GM21367 (cell line): ENCODE measurements at regions not wholly inside any gene's neighbourhood (a gene's known extent, or its start where the extent isn't known, plus 50 kb on each side); places are given as distances from the start of the nearest gene placed in this dataset.

Experiments used
- ATAC-seq: cut with Tn5 transposase; IDR thresholded peaks from one replicate; pipeline ENCODE4 v1.9.1; 2021; ENCODE audit not compliant: unreplicated experiment

GRCh38 chr6:99219788-99220187 lies 129.7 kb downstream of the FAXC start:
- ATAC-seq: peak; percentile 89

DNA sequence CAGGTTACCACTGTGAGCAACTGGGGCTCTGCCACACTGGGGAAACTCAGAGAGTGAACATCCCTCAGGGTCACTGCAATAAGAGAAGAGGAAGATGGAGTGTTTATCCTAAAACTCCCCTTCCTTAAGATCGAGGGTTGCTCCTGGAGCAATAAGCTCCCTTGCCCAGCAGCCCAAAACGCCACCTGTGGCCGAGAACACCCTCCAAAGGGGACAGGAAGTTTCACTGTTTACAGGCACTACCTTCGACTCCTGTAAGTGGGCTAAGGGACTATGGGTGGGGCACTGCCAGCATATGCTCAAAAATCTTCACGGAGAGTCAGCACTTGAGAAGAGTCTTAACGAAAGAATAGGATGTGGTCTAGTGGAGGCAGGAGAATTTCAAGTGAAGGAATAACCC lies 132.5 kb downstream of the FAXC start:
- no peak for ATAC-seq

GRCh38 chr6:99195986-99196655 lies 153.4 kb downstream of the FAXC start:
- no peak for ATAC-seq

GRCh38 chr6:99192561-99192960 lies 156.9 kb downstream of the FAXC start:
- ATAC-seq: no peak

DNA sequence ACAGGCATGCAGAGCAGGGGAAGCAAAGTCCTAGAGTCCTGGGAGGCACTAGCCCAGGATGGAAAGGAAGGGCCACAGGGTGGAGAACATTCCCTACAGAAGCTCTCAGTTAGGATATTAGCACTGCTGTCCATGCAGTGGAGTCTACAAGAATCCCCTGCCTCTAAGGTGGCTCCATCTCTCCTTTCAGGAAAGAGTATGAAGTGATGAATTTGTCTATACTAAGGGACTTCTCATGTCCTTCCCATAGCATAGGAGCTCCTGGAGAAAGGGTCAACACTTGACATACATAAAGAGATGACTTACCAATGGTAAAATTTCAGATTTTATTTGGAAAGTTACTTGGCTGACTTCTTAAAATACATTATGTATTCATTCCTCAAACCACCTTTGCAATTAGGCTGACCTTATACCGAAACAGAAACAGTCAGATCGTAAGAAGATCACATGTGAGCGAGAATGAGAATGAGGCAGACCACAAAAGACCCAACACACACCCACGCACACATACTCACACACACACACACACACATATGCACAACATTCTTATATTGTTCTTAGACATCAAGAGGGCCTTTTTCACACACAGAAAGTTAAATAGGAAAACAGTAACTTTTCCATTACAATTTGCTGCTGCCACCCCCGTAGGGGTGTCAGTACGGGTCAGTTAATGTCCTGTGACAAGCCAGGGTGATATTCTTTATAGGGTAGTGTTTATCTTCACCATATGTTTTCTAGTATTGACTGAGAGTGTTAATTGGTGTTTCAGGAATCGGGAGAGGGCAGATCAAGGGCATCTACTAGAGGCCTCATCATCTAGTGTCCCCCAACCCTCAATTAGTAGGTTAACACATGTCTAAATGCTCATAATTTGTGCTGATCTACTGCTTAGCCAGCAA lies 159.4 kb downstream of the FAXC start:
- ATAC-seq: peak; percentile 97

- ATAC-seq: no peak
These were observed 162.0 kb downstream of the FAXC start for GRCh38 chr6:99187429-99187828.

GRCh38 chr6:99186417-99186816 lies 163.1 kb downstream of the FAXC start:
- ATAC-seq: no peak

DNA sequence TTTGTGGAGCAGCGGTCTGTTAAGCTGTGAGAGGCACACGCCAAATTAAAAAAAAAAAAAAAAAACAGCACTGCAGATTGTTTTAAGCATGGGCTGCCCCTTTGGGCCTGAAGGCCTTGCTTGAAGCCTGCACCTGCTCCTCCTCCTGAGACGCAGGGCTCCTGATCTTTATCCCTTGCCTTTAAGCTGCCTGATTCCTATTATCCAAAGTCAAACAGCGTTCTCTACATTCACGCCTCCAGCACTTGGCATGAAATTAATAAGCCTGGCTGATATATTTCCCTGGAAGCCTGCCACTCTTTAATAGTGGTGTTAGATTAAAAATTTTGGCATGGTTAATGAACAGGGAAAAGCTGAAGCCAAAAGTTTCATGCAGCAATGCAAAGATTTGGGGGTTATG lies 163.9 kb downstream of the FAXC start:
- no peak for ATAC-seq

- ATAC-seq: no peak
These were observed 164.8 kb downstream of the FAXC start for GRCh38 chr6:99184696-99185095.

DNA sequence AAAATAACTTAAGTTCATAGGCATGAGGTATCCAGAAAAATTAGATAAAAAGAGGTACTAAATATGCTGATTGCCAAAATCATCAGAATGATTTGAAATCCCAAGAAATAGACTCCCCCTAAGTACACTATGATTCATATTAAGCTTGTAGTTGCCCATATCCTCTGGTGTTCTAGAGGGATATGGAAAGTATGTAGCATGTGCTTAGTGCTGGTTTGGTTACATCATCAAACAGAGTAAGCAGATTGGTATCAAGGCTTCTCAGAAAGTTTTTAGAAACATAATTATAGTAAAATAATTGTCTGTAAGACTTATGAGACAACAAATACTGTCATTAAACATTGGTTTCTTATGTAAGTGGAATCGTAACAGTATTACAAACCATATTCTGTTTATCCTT lies 166.4 kb downstream of the FAXC start:
- ATAC-seq: no peak

DNA sequence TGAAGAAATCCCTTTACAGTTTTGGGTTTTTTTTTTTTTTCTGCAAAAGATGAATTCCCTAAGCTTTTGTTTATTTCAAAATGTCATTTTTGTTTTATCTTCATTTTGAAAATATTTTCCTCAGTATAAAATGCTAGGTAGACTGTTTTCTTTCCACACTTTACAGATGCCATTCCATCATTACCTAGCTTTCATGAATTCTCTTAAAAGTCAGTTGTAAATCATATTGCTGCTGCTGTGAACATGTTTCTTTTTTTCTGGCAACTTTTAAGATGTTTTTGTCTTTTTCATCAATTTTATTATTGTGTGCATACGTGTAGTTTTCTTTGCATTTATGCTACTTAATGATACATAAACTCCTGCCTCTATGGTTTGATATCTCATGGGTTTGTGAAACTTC lies 168.3 kb downstream of the FAXC start:
- no peak for ATAC-seq

- no peak for ATAC-seq
These were observed 171.3 kb downstream of the FAXC start for GRCh38 chr6:99178168-99178567.

DNA sequence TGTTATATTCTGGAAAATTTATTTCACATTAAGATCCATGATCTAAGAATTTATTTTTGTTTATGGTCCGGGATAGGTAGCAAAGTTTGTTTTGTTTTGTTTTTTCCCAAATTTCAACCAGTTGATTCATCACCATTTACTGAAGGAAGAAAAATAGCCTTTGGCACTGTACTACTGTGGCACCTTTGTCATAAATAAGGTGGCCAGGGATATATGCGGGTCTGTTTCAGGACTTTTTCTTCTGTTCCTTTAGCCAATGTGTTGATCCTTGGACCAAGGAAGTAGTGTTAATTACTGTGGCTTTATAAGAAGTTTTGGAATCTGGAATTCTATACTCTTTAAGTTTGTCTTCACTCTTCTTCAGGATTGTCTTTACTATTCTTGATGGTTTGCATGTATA lies 171.7 kb downstream of the FAXC start:
- no peak for ATAC-seq

GRCh38 chr6:99165838-99166237 lies 183.6 kb downstream of the FAXC start:
- peak; percentile 78 for ATAC-seq

- peak; percentile 4 for ATAC-seq
These were observed 197.2 kb downstream of the FAXC start for GRCh38 chr6:99152347-99152643.

- peak; percentile 95 for ATAC-seq
These were observed 197.7 kb downstream of the FAXC start for GRCh38 chr6:99151634-99152346.

- ATAC-seq: no peak
These were observed 200.7 kb downstream of the FAXC start for GRCh38 chr6:99148761-99149160.

- ATAC-seq: no peak
These were observed 200.4 kb upstream of the FBXL4 start for GRCh38 chr6:99148111-99148510.

DNA sequence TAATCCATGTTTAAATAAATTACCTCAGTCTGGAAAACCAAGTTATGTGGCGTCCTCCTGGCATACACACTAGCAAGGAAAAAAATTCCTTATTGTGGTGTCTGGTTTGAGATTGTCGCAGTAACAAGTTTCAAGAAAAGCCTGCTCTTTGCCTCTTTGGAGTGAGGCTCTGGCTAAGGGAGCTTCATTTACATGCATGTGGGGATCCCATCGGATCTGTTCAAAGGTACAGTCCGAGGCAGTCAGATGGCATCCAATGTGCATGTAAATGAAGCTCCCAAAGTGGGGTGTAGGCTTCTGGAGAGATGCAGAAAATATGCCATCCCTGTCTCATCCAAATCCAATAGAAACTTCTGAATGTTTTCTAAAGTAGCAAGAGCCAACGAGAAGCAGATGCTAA lies 199.5 kb upstream of the FBXL4 start:
- ATAC-seq: no peak

- no peak for ATAC-seq
These were observed 199.0 kb upstream of the FBXL4 start for GRCh38 chr6:99146711-99147110.

DNA sequence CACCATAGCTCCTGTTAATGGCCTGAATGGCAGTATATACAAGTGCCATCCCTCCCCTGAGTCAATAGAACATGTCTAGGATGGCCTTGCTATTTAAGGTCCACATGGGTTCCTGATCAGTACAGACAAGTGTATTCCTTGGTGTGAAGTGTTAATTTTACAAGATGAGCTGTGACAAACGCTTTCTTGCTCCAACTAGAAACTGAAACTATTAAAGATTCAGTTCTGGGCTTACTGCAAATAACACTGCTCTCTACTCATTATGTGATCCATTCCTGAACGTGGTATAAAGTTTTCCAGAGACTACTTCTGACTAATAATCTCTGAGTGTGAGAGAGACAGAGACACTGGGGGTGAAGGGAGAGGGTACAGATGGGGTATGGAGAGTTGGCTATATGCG lies 198.0 kb upstream of the FBXL4 start:
- no peak for ATAC-seq
